Left lung (tissue), 4 donors: ENCODE measurements at regions not wholly inside any gene's neighbourhood (a gene's known extent, or its start where the extent isn't known, plus 50 kb on each side); places are given as distances from the start of the nearest gene placed in this dataset.

ENCODE experiments used
- ATAC-seq: fragments of 200-7000 bp; cut with Tn5 transposase; one replicate; pipeline ENCODE4 v1.9.1; 2020; ENCODE audit warnings: moderate library complexity
- DNase-seq, 4 donors: peaks; one replicate each; pipeline ENCODE4 v3.0.0-alpha.2; 2013 to 2020
- H3K27ac ChIP-seq, 2 donors: fragments of 200-600 bp; sonication (generic) in 1 of 2; one replicate each; pipeline versions ENCODE4 v1.5.0 to v1.8.0; 2020 to 2021
- H3K27me3 ChIP-seq, 2 donors: fragments of 200-600 bp; sonication (generic) in 1 of 2; one replicate each; pipeline versions ENCODE4 v1.5.0 to v1.8.0; 2020 to 2021
- H3K36me3 ChIP-seq, 2 donors: fragments of 200-600 bp; sonication (generic) in 1 of 2; one replicate each; pipeline versions ENCODE4 v1.5.0 to v1.8.0; 2020 to 2021
- H3K4me1 ChIP-seq, 2 donors: fragments of 200-600 bp; one replicate each; pipeline ENCODE4 v1.8.0; 2021
- H3K4me3 ChIP-seq, 2 donors: fragments of 200-600 bp; sonication (generic) in 1 of 2; one replicate each; pipeline versions ENCODE4 v1.5.0 to v1.8.0; 2020 to 2021; ENCODE audit warnings: mild to moderate bottlenecking in 1 of 2
- H3K9me3 ChIP-seq, 2 donors: fragments of 200-600 bp; sonication (generic) in 1 of 2; one replicate each; pipeline versions ENCODE4 v1.5.0 to v1.8.0; 2020 to 2021
- intact Hi-C, 2 donors: fragments of 100-400 bp; cut with DNase I; formaldehyde crosslinking; loops; one replicate each; pipeline versions ENCODE4 v1.11.2 to v1.14.2; 2022
- TF ChIP-seq, protein P1 (sequence below), 2 donors: fragments of 200-600 bp; sonication (generic) in 1 of 2; IDR thresholded peaks; one replicate each; pipeline versions ENCODE4 v1.5.0 to v1.8.0; 2021; ENCODE audit warnings: antibody characterized with exemption in 2 of 2
- donor health status: DM: no; HTN: yes; CAD: no.
- donor health status: DM: no; HTN: no; CAD: no.

DNA sequence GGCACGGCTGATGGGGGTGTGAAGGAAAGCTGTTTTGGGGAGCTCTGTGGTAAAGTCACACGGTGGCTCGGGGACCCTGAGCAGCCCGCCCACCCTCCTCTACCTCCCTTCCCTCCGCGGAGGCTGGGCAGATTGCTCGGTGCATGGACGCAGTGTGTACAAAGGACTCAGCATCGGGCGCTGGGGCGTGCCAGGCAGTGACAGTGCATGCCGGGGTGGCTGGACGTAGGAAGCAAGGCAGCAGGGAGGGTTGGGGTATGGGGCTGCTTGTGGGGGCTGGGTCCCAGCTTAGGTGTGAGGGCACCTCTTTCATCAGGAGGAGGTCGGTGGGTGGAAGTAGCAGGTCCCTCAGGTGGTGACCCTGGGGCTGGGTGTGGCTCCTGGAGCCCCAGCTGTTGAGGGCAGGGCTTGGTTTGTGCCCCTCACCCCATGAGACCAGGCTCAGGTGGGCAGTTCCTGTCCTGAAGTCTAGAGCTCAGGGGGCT lies 159.9 kb upstream of the GSE1 start:
- no peak overlapping the region for H3K4me3 ChIP-seq
- DNase-seq (no peak), ATAC-seq (no peak)
- H3K27ac ChIP-seq = no peak overlapping the region
- intact Hi-C loops = no loop called here
- peaks cover 0 to 20% of the 10 kb centered on the region in 2 donors for H3K27me3 ChIP-seq
- TF ChIP-seq, protein P1, sequence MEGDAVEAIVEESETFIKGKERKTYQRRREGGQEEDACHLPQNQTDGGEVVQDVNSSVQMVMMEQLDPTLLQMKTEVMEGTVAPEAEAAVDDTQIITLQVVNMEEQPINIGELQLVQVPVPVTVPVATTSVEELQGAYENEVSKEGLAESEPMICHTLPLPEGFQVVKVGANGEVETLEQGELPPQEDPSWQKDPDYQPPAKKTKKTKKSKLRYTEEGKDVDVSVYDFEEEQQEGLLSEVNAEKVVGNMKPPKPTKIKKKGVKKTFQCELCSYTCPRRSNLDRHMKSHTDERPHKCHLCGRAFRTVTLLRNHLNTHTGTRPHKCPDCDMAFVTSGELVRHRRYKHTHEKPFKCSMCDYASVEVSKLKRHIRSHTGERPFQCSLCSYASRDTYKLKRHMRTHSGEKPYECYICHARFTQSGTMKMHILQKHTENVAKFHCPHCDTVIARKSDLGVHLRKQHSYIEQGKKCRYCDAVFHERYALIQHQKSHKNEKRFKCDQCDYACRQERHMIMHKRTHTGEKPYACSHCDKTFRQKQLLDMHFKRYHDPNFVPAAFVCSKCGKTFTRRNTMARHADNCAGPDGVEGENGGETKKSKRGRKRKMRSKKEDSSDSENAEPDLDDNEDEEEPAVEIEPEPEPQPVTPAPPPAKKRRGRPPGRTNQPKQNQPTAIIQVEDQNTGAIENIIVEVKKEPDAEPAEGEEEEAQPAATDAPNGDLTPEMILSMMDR (IDR thresholded peaks at IDR 0.05) = no peak
- H3K36me3 ChIP-seq = no peaks in the 10 kb centered on the region
- peaks cover 0 to 16% of the 10 kb centered on the region in 2 donors for H3K4me1 ChIP-seq
- no peaks in the 10 kb centered on the region for H3K9me3 ChIP-seq

DNA sequence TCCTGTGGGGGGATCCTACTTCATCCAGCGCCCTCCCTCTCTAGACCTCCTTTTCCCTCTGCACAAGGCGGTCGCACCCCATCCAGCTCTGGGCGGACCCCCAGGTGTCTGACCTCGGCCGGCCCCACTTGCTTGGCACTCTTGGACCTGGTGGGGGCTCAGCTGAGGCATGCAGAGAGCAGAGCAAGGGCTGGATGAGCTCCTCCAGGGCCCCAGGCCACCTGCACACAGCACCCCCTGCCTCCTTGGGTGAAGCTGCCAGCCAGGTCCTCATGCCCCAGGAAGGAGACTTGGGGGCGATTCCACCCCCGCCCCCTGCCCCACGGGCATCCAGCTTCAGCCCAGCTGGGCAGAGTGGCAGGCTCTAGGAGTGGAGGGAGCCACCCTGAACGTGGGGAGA lies 159.4 kb upstream of the GSE1 start:
- DNase-seq = no peak
- Histone ChIP-seq H3K4me1 (peaks cover 0 to 11% of the 10 kb centered on the region in 2 donors), H3K27ac (no peak overlapping the region), H3K36me3 (no peaks in the 10 kb centered on the region), H3K4me3 (no peak overlapping the region), H3K27me3 (peaks cover 0 to 16% of the 10 kb centered on the region in 2 donors), H3K9me3 (no peaks in the 10 kb centered on the region)
- ATAC-seq = no peak
- TF ChIP-seq, protein P1 (IDR thresholded peaks at IDR 0.05) = no peak
- intact Hi-C loops = no loop called here

- H3K36me3 ChIP-seq = no peaks in the 10 kb centered on the region
- H3K27me3 ChIP-seq = peaks cover 0 to 10% of the 10 kb centered on the region in 2 donors
- peaks cover 0 to 5% of the 10 kb centered on the region in 2 donors for H3K4me1 ChIP-seq
- TF ChIP-seq, protein P1 (IDR thresholded peaks at IDR 0.05) = no peak
- DNase-seq (peak in 1 of 4 donors; percentile 72), ATAC-seq (no peak)
- H3K27ac ChIP-seq = no peak overlapping the region
- no peak overlapping the region for H3K4me3 ChIP-seq
- no peaks in the 10 kb centered on the region for H3K9me3 ChIP-seq
- intact Hi-C loops = no loop called here
Observed at GRCh38 chr16:85454171-85454872, 158.8 kb upstream of the GSE1 start.

- Histone ChIP-seq H3K27ac (no peak overlapping the region), H3K36me3 (no peaks in the 10 kb centered on the region), H3K4me1 (peaks cover 5 to 8% of the 10 kb centered on the region in 2 donors), H3K4me3 (no peak overlapping the region), H3K9me3 (no peaks in the 10 kb centered on the region), H3K27me3 (peaks cover 0 to 6% of the 10 kb centered on the region in 2 donors)
- DNase-seq (no peak), ATAC-seq (no peak)
- TF ChIP-seq, protein P1 (IDR thresholded peaks at IDR 0.05) = no peak
- intact Hi-C loops = no loop called here
Observed at GRCh38 chr16:85455534-85455933, 157.6 kb upstream of the GSE1 start.

- TF ChIP-seq, protein P1 (IDR thresholded peaks at IDR 0.05) = no peak
- no peak for ATAC-seq
- intact Hi-C loops = no loop called here
- Histone ChIP-seq H3K4me1 (peaks cover 22 to 26% of the 10 kb centered on the region in 2 donors), H3K4me3 (no peak overlapping the region), H3K9me3 (no peaks in the 10 kb centered on the region), H3K27ac (no peak overlapping the region), H3K36me3 (no peaks in the 10 kb centered on the region), H3K27me3 (peaks cover 0 to 25% of the 10 kb centered on the region in 2 donors)
- DNase-seq = peak in 1 of 4 donors; percentile 46
Observed at GRCh38 chr16:85457366-85457765, 155.8 kb upstream of the GSE1 start.
